ENCODE measurements at regions not wholly inside any gene's neighbourhood (a gene's known extent, or its start where the extent isn't known, plus 50 kb on each side); places are given as distances from the start of the nearest gene placed in this dataset.
"Not testable (repeated sequence)": the region's sequence is repeated elsewhere in the genome, so short reads cannot be mapped to it uniquely, and the experiment has no call there.

- H3K27me3 ChIP-seq: no peaks in the 10 kb centered on the region
- WGBS: 100% methylated on average over 1 of the region's 1 CpG
Measured at GRCh38 chr20:53728359-53728758, 134.7 kb upstream of the ZNF217 start.

GRCh38 chr20:53727239-53727638 is 133.6 kb upstream of the ZNF217 start:
- H3K4me1 ChIP-seq; H3K27ac ChIP-seq (replicated peaks in 1 of 4); intact Hi-C loops (cut with DNase I); H3K27me3 ChIP-seq; DNase-seq (ENCODE audit: extremely low spot score); H3K9me3 ChIP-seq; H3K36me3 ChIP-seq; H3K4me3 ChIP-seq: not testable (repeated sequence)
- WGBS: 87% methylated on average over 4 of the region's 4 CpGs

More at GRCh38 chr20:53728359-53728758, 134.7 kb upstream of the ZNF217 start:
- intact Hi-C loops (cut with DNase I): no loop called here
- no peak for TF ChIP-seq CTCF (IDR thresholded peaks at IDR 0.05)
- TF ChIP-seq EP300 (IDR thresholded peaks at IDR 0.05): no peak
- no peak for TF ChIP-seq POLR2A (IDR thresholded peaks at IDR 0.05; ENCODE audit: low read depth)
- TF ChIP-seq POLR2AphosphoS5 (IDR thresholded peaks at IDR 0.05): no peak
- Histone ChIP-seq H3K4me3 (no peak overlapping the region), H3K4me1 (no peaks in the 10 kb centered on the region), H3K36me3 (no peaks in the 10 kb centered on the region), H3K27ac (replicated peaks in 1 of 4) (no peak overlapping the region), H3K9me3 (no peaks in the 10 kb centered on the region)
- no peak for DNase-seq (ENCODE audit: extremely low spot score)

- intact Hi-C loops (cut with DNase I): no loop called here
- no peak for TF ChIP-seq EP300 (IDR thresholded peaks at IDR 0.05)
- TF ChIP-seq CTCF (IDR thresholded peaks at IDR 0.05): no peak
- no peak for TF ChIP-seq POLR2AphosphoS5 (IDR thresholded peaks at IDR 0.05)
- no peak for TF ChIP-seq POLR2A (IDR thresholded peaks at IDR 0.05; ENCODE audit: low read depth)
- DNase-seq (ENCODE audit: extremely low spot score): no peak
- H3K9me3 ChIP-seq: no peaks in the 10 kb centered on the region
- H3K36me3 ChIP-seq: no peaks in the 10 kb centered on the region
- H3K27me3 ChIP-seq: no peaks in the 10 kb centered on the region
- no peak overlapping the region for H3K4me3 ChIP-seq
- 92% methylated on average over 4 of the region's 11 CpGs for WGBS
- H3K27ac ChIP-seq (replicated peaks in 1 of 4): no peak overlapping the region
- no peaks in the 10 kb centered on the region for H3K4me1 ChIP-seq
Measured at GRCh38 chr20:53725575-53725970, 131.9 kb upstream of the ZNF217 start.

GRCh38 chr20:53723621-53724020 is 130.0 kb upstream of the ZNF217 start:
- intact Hi-C loops (cut with DNase I): no loop called here
- TF ChIP-seq CTCF (IDR thresholded peaks at IDR 0.05) (no peak), POLR2AphosphoS5 (IDR thresholded peaks at IDR 0.05) (no peak), EP300 (IDR thresholded peaks at IDR 0.05) (no peak), POLR2A (IDR thresholded peaks at IDR 0.05; ENCODE audit: low read depth) (no peak)
- WGBS: 82% methylated on average over 7 of the region's 7 CpGs

GRCh38 chr20:53723045-53723444 is 129.4 kb upstream of the ZNF217 start:
- no peaks in the 10 kb centered on the region for H3K36me3 ChIP-seq
- H3K4me3 ChIP-seq: no peak overlapping the region
- TF ChIP-seq POLR2A (IDR thresholded peaks at IDR 0.05; ENCODE audit: low read depth): no peak
- no peak for TF ChIP-seq EP300 (IDR thresholded peaks at IDR 0.05)
- no peak for TF ChIP-seq CTCF (IDR thresholded peaks at IDR 0.05)
- TF ChIP-seq POLR2AphosphoS5 (IDR thresholded peaks at IDR 0.05): no peak
- no peak overlapping the region for H3K27ac ChIP-seq (replicated peaks in 1 of 4)
- H3K4me1 ChIP-seq: no peaks in the 10 kb centered on the region
- no peak for DNase-seq (ENCODE audit: extremely low spot score)
- no peaks in the 10 kb centered on the region for H3K27me3 ChIP-seq
- no peaks in the 10 kb centered on the region for H3K9me3 ChIP-seq
- intact Hi-C loops (cut with DNase I): no loop called here
- 96% methylated on average over 3 of the region's 3 CpGs for WGBS

More at GRCh38 chr20:53723621-53724020, 130.0 kb upstream of the ZNF217 start:
- no peak for DNase-seq (ENCODE audit: extremely low spot score)
- Histone ChIP-seq H3K4me3 (no peak overlapping the region), H3K27me3 (no peaks in the 10 kb centered on the region), H3K9me3 (no peaks in the 10 kb centered on the region), H3K4me1 (no peaks in the 10 kb centered on the region), H3K27ac (replicated peaks in 1 of 4) (no peak overlapping the region), H3K36me3 (no peaks in the 10 kb centered on the region)
